NT2/D1 (cell line): ENCODE measurements at regions not wholly inside any gene's neighbourhood (a gene's known extent, or its start where the extent isn't known, plus 50 kb on each side); places are given as distances from the start of the nearest gene placed in this dataset.

Experiments
- SUZ12 ChIP-seq: IDR thresholded peaks from 2 replicates; pipeline ENCODE4 v1.6.1; 2011; ENCODE audit not compliant: insufficient read length, insufficient read depth; ENCODE audit errors: extremely low read depth
- YY1 ChIP-seq: IDR thresholded peaks from 2 replicates; pipeline ENCODE4 v1.6.1; 2011; ENCODE audit not compliant: insufficient read length, insufficient read depth
- ZNF274 ChIP-seq: IDR thresholded peaks from 2 replicates; pipeline ENCODE4 v1.6.1; 2011; ENCODE audit warnings: mild to moderate bottlenecking, low read depth, low read length

DNA sequence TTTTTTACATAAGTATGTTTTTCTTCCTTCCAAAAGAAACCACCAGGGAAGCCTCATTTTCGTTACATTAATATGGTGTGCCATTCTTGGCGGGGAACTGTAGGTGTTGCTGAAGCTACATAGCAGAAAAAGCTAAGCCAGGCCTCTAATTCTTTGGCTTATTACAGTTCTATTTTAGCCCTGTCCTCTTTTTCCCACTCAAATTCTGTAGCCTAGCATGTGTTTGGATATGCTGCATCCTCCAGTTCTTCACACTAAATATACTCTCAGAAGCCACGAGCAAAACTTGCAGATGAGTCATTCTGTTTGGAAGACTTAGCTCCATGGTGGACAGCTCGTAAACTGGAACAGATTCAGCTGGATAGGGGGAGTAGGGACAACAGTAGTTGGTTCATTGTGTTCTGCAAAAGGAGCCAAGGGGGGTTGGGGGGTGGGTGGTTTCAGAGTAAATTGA, 369.4 kb downstream of the TMEM161B start:
- TF ChIP-seq SUZ12 (no peak), YY1 (no peak), ZNF274 (no peak)
